Ecto neural progenitor cell (in vitro differentiated cells): ENCODE measurements at regions not wholly inside any gene's neighbourhood (a gene's known extent, or its start where the extent isn't known, plus 50 kb on each side); places are given as distances from the start of the nearest gene placed in this dataset.

Experiments used
- DNase-seq: peaks from one replicate; pipeline ENCODE4 v3.0.0-alpha.2; 2018; ENCODE audit warnings: low spot score

DNA sequence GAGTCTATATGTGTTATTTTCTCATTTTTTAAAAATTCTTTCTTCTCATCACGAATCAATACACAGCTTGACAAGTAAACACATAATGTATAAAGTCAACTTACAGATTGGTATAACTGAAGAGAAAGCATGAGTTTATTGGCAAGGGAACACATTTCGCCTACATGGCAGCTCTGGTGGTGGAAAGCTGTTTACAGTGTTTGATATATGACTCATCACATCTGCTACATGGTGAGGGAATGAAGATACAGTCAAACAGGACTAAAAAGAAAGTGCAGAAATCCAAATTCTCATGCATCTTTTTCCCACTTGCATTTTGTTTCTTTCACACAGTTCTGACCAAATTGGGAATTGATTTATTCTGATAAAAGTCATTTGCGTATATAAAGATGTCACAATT lies 122.2 kb upstream of the ADGRL4 start:
- no peak for DNase-seq

GRCh38 chr1:79124756-79125155 lies 118.2 kb upstream of the ADGRL4 start:
- no peak for DNase-seq

- no peak for DNase-seq
Observed at GRCh38 chr1:79122521-79122920, 116.0 kb upstream of the ADGRL4 start.

GRCh38 chr1:79117376-79117775 lies 110.8 kb upstream of the ADGRL4 start:
- no peak for DNase-seq

GRCh38 chr1:79113836-79114235 lies 107.3 kb upstream of the ADGRL4 start:
- no peak for DNase-seq

DNA sequence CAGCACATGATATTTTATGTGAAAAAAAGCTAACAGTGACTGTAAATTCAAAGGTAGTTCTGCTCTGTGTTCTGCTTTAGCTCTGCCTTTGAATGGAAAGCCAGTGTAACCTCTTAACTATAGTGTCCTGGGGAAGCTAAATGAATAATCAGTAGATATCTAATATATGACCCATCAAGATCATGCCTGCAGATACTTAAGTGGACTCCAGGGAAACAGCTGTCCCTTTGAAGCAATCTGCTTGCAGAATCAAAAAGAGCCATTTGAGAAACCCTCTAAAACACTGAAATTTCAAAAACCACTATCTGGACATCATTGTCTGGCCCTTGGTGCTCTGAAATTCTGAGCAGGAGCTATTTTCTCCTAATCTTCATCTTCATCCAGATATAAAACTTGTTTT lies 104.2 kb upstream of the ADGRL4 start:
- DNase-seq: no peak

DNA sequence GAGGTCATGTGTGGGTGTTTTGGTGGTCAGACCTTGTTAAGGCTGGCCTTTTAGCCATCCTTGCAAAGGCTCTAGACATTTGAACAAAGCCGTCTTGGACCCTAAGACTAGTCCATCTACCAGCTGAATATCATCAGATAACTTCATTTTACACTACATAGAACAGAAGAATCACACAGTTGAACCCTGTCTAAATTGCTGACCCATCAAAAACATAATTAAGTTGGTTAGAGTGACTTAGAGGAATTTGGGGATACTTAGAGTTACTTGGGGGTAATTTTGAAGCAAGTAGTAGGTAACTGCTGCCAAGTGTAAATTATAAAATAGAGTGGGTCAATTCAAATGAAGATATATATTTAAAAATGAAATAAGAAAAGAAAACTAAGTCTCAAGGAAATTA lies 102.9 kb upstream of the ADGRL4 start:
- no peak for DNase-seq

DNA sequence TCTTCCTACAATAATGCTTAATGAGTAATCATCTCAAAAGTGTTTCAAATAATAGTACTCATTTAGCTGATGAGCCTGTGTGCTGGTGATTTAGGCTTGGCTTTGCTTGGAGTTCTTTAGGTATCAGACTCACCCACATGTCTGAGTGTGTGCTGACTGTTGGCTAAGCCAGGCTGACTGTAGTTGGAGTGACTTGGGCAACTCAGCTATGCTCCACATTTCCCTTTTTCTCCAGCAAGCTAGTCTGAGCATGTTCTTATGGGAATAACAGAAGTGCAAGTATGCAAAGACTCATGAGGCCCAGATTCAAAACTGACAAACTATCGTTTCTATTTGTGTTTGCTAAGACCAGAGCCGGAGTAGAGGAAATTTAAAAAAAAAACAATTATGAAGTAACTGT lies 99.0 kb upstream of the ADGRL4 start:
- DNase-seq: no peak

GRCh38 chr1:79104617-79105016 lies 98.1 kb upstream of the ADGRL4 start:
- DNase-seq: no peak

DNA sequence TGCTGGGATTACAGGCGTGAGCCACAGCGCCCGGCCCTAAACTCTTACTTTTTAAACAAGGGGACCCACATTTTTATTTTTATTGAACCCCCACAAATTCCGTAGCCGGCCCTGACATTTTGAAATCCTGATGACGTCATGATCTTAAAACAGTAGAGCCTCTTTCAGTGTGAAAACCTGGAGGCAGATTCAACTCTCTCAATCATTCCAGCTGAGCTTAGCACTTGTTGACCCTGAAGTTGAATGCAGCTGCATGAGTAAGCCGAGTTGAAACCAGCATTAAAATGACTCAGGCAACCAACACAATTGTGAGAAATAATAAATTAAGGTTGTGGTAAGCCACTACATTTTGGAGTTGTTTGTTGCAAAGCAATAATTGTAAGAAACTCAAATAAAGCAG lies 93.9 kb upstream of the ADGRL4 start:
- DNase-seq: no peak

DNA sequence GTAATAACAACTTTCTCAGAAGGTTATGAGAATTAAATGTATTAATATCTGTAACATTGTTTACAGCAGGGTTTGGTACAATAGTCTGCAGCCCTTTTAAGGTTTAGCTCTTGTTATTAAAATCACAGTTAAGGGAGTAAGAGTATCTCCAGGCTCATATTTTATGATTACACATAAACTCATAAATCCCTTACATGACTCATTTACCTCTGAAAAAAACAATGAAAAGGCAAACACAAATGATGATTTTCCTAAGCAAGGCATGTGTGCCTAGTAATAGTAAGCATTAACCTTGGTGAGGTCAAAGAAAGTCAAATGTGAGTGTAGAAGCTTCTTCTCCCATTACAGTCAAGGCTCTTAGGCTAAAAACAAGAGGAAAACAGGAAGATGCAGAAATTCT lies 84.5 kb upstream of the ADGRL4 start:
- DNase-seq: no peak

GRCh38 chr1:79089946-79090345 lies 83.4 kb upstream of the ADGRL4 start:
- DNase-seq: no peak

DNA sequence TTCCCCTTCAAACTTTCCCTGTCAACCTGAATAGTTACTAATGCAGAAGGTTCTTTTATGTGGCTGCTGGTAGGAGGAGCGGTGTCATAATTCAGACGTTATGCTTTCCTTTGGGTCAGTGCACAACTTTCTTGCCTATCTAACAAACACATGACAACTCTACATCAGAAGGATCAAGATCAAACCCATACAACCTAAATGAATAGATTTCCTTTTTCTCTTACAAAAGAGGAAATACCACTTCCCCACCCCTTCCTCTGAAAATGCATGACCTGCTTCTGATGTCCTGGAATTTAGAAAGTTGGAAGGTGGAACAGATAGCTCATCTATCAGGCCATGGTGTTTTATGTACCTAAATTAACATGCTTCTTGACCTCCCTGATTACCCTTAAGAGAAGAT lies 75.7 kb upstream of the ADGRL4 start:
- no peak for DNase-seq

- no peak for DNase-seq
Observed at GRCh38 chr1:79079770-79080169, 73.2 kb upstream of the ADGRL4 start.

DNA sequence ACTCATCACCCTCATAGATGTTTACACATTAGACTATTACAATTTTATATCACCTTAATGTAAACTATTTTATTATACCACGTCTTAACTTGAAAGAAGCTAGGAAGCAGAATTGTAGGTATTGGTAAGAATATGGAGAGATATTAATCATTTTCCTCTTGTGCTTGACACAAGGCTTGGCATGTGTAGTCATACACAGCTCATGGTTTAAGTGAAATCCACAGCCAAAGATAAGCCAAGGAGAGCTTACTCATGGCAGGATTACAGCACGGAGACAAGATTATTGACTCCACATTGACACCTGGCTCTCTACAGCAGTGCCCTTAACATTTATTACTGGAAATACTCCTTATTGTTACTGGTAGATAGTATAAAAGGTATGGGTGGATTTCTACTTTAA lies 68.4 kb upstream of the ADGRL4 start:
- DNase-seq: no peak

GRCh38 chr1:79069828-79070227 lies 63.3 kb upstream of the ADGRL4 start:
- no peak for DNase-seq

DNA sequence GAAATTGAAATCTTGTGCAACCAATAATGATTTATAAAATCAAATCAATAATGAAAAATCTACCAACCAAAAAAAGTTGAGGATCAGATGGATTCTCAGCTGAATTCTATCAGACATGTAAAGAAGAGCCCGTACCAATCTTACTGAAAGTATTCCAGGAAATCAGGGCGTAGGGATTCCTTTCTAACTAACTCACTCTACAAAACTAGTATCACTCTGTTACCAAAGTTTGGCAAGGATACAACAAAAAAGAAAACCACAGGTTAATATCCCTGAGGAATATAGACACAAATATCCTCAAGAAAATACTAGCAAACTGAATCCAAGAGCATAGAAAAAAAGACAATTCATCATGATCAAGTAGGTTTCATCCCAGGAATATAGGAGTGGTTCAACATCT lies 52.8 kb upstream of the ADGRL4 start:
- DNase-seq: no peak
